ENCODE measurements at regions not wholly inside any gene's neighbourhood (a gene's known extent, or its start where the extent isn't known, plus 50 kb on each side); places are given as distances from the start of the nearest gene placed in this dataset.
"Not testable (repeated sequence)": the region's sequence is repeated elsewhere in the genome, so short reads cannot be mapped to it uniquely, and the experiment has no call there.

GRCh38 chr9:97105220-97105619 is 66.3 kb upstream of the CTSV start:
- TF ChIP-seq CTCF (IDR thresholded peaks at IDR 0.05 in 2 of 3, conservative IDR thresholded peaks at IDR 0.05 in 1 of 3; ENCODE audit: control insufficient read depth in 2 of 3, extremely low read depth in 1 of 3, insufficient read depth in 1 of 3, low read depth in 3 of 3, low read length in 3 of 3); RAD21 (IDR thresholded peaks at IDR 0.05; ENCODE audit: insufficient read depth, low read depth, low read length); ELK1 (IDR thresholded peaks at IDR 0.05; ENCODE audit: low read depth, low read length); E2F8 (IDR thresholded peaks at IDR 0.05; ENCODE audit: low read depth, partially characterized antibody); EP300 (IDR thresholded peaks at IDR 0.05; ENCODE audit: borderline replicate concordance in 1 of 2, control insufficient read depth in 1 of 2, low read depth in 2 of 2, low read length in 2 of 2); ATF3 (IDR thresholded peaks at IDR 0.05; ENCODE audit: borderline replicate concordance, extremely low read depth, low read depth, low read length): not testable (repeated sequence)

All from GM12878 (cell line).